SK-N-SH (cell line): ENCODE measurements at regions not wholly inside any gene's neighbourhood (a gene's known extent, or its start where the extent isn't known, plus 50 kb on each side); places are given as distances from the start of the nearest gene placed in this dataset.

Source experiments
- CTCF ChIA-PET: fragments of 300-600, 350-600 bp; formaldehyde crosslinking; extraction: SDS; loops from one replicate; lab custom pipeline; 2021; lab: Yijun Ruan, JAX
- POLR2A ChIA-PET: fragments of 350-600 bp; sonication (Branson Sonifier 250); formaldehyde crosslinking; extraction: SDS; loops from one replicate; lab custom pipeline; 2020; ENCODE audit warnings: antibody characterized with exemption, inconsistent platforms; lab: Yijun Ruan, JAX
- DNase-seq: peaks from one replicate; pipeline ENCODE4 v3.0.0; 2012
- H2AFZ ChIP-seq: fragments of 200-600 bp; sonication (generic); 2 replicates; pipeline ENCODE4 v1.8.1; 2016; ENCODE audit warnings: antibody characterized with exemption, mild to moderate bottlenecking, low read depth
- H3F3A ChIP-seq: fragments of 200-600 bp; sonication (generic); replicated peaks from 2 replicates; pipeline ENCODE3; 2016; ENCODE audit warnings: antibody characterized with exemption, mild to moderate bottlenecking; ENCODE audit not compliant: insufficient read depth
- H3K27ac ChIP-seq, 2 experiments: fragments of 200-500 bp in 1 of 2; fragments of 200-600 bp in 1 of 2; sonication (Bioruptor generic) in 1 of 2; sonication (generic), shearing (Covaris generic) in 1 of 2; 2 replicates each; pipeline versions ENCODE4 v1.5.1 to v1.6.1; 2014 to 2016; ENCODE audit warnings: low read depth in 2 of 2, inconsistent platforms in 1 of 2, low read length in 1 of 2, mild to moderate bottlenecking in 1 of 2, mixed read lengths in 1 of 2
- H3K27me3 ChIP-seq: fragments of 200-600 bp; sonication (generic), shearing (Covaris generic); 2 replicates; pipeline ENCODE4 v1.6.1; 2016; ENCODE audit warnings: mixed run types; ENCODE audit not compliant: insufficient read depth
- H3K36me3 ChIP-seq, 2 experiments: fragments of 200-500 bp in 1 of 2; fragments of 200-600 bp in 1 of 2; sonication (Bioruptor generic) in 1 of 2; sonication (generic) in 1 of 2; replicated peaks in 1 of 2; 2 replicates each; pipeline versions ENCODE3 to v1.5.1; 2014 to 2016; ENCODE audit warnings: low read length in 1 of 2, mild to moderate bottlenecking in 1 of 2; ENCODE audit not compliant: insufficient read depth in 2 of 2, control insufficient read depth in 1 of 2
- H3K4me1 ChIP-seq, 2 experiments: fragments of 200-500 bp in 1 of 2; fragments of 200-600 bp in 1 of 2; sonication (Bioruptor generic) in 1 of 2; sonication (generic), shearing (Covaris generic) in 1 of 2; 2 replicates each; pipeline versions ENCODE4 v1.5.1 to v1.6.1; 2014 to 2016; ENCODE audit warnings: low read depth in 1 of 2, low read length in 1 of 2, mixed run types in 1 of 2; ENCODE audit not compliant: insufficient read depth in 2 of 2, control insufficient read depth in 1 of 2
- H3K4me2 ChIP-seq: fragments of 200-600 bp; sonication (generic), shearing (Covaris generic); 2 replicates; pipeline ENCODE4 v1.6.1; 2017; ENCODE audit warnings: mixed run types
- H3K4me3 ChIP-seq, 2 experiments: fragments of 200-500 bp in 1 of 2; fragments of 200-600 bp in 1 of 2; sonication (Bioruptor generic) in 1 of 2; sonication (generic), shearing (Covaris generic) in 1 of 2; 2 replicates each; pipeline versions ENCODE4 v1.5.1 to v1.8.1; 2014 to 2016; ENCODE audit warnings: low read depth in 2 of 2, inconsistent platforms in 1 of 2, low read length in 1 of 2, mild to moderate bottlenecking in 1 of 2, mixed read lengths in 1 of 2, moderate library complexity in 1 of 2
- H3K79me2 ChIP-seq: fragments of 200-600 bp; sonication (generic); 2 replicates; pipeline ENCODE4 v1.8.1; 2017; ENCODE audit warnings: mild to moderate bottlenecking; ENCODE audit not compliant: insufficient read depth
- H3K9ac ChIP-seq: fragments of 200-600 bp; sonication (generic); 2 replicates; pipeline ENCODE4 v1.6.1; 2017; ENCODE audit warnings: mixed run types
- H3K9me2 ChIP-seq: fragments of 200-600 bp; sonication (generic); 2 replicates; pipeline ENCODE4 v1.6.1; 2017; ENCODE audit warnings: mixed run types
- H3K9me3 ChIP-seq: fragments of 200-600 bp; sonication (generic); 2 replicates; pipeline ENCODE4 v1.6.1; 2017; ENCODE audit warnings: mixed run types, mild to moderate bottlenecking, moderate library complexity
- H4K20me1 ChIP-seq: fragments of 200-600 bp; sonication (generic); 2 replicates; pipeline ENCODE4 v1.6.1; 2017; ENCODE audit warnings: mild to moderate bottlenecking, mixed run types; ENCODE audit not compliant: insufficient read depth
- CHD2 ChIP-seq: fragments of 150-350 bp; IDR thresholded peaks from 2 replicates; pipeline ENCODE4 v1.6.1; 2018; ENCODE audit warnings: low read length; ENCODE audit not compliant: partially characterized antibody
- ELF1 ChIP-seq: IDR thresholded peaks from 2 replicates; pipeline ENCODE4 v1.4.0; 2012
- EZH2phosphoT487 ChIP-seq: fragments of 200-600 bp; sonication (generic); IDR thresholded peaks from 2 replicates; pipeline ENCODE4 v1.6.1; 2017; ENCODE audit warnings: low read depth, mixed run types, mild to moderate bottlenecking, antibody characterized with exemption, moderate library complexity, borderline replicate concordance
- FOSL2 ChIP-seq: IDR thresholded peaks from 2 replicates; pipeline ENCODE4 v1.4.0; 2012; ENCODE audit warnings: low read depth, mild to moderate bottlenecking, moderate library complexity, borderline replicate concordance
- IRF3 ChIP-seq: fragments of 150-350 bp; IDR thresholded peaks from 2 replicates; pipeline ENCODE4 v1.6.1; 2016; ENCODE audit warnings: mild to moderate bottlenecking, low read depth, low read length
- JUND ChIP-seq: IDR thresholded peaks from 2 replicates; pipeline ENCODE4 v1.4.0; 2012
- MEF2A ChIP-seq: IDR thresholded peaks from 2 replicates; pipeline ENCODE4 v1.4.0; 2012; ENCODE audit warnings: low read depth, borderline replicate concordance
- NFIC ChIP-seq: IDR thresholded peaks from 2 replicates; pipeline ENCODE4 v1.4.0; 2012; ENCODE audit warnings: borderline replicate concordance
- POLR2AphosphoS5 ChIP-seq: IDR thresholded peaks from 2 replicates; pipeline ENCODE4 v1.6.1; 2012; ENCODE audit warnings: low read depth, low read length
- RAD21 ChIP-seq: IDR thresholded peaks from 2 replicates; pipeline ENCODE4 v1.6.1; 2012; ENCODE audit warnings: mild to moderate bottlenecking, low read length
- RCOR1 ChIP-seq: fragments of 150-350 bp; IDR thresholded peaks from 2 replicates; pipeline ENCODE4 v1.6.1; 2017; ENCODE audit warnings: antibody characterized with exemption, low read length
- RFX5 ChIP-seq: IDR thresholded peaks from 2 replicates; pipeline ENCODE4 v1.6.1; 2012; ENCODE audit warnings: mild to moderate bottlenecking, improper control_type of control experiment, low read length
- RXRA ChIP-seq: IDR thresholded peaks from 2 replicates; pipeline ENCODE4 v1.4.0; 2012; ENCODE audit warnings: low read depth, mild to moderate bottlenecking, borderline replicate concordance
- TAF1 ChIP-seq: IDR thresholded peaks from 2 replicates; pipeline ENCODE4 v1.6.1; 2012; ENCODE audit warnings: low read depth, mild to moderate bottlenecking, low read length, moderate library complexity, borderline replicate concordance
- WGBS: methylation state at CpG from one replicate; pipeline ENCODE4 v1.1.6; 2017; ENCODE audit warnings: low lambda C conversion rate; 5-methylcytosine and 5-hydroxymethylcytosine counted together

GRCh38 chr4:106594291-106594952 lies 225.8 kb upstream of the GIMD1 start:
- H4K20me1 ChIP-seq, result no peaks in the 10 kb centered on the region
- no peaks in the 10 kb centered on the region for H3K9me3 ChIP-seq
- H3K79me2 ChIP-seq, result no peaks in the 10 kb centered on the region
- no peaks in the 10 kb centered on the region; a peak in 1 of 4 replicates for H3K4me1 ChIP-seq
- ChIA-PET CTCF (interaction anchor here (0.9 kb wide), 1 partner anchor 20 kb away, joined by 3 read pairs; no protein-coding TSS in a partner anchor), POLR2A (no interaction called here)
- H3K9ac ChIP-seq, result no peak overlapping the region
- no peak overlapping the region for H3K27ac ChIP-seq
- H3F3A ChIP-seq, result peaks cover 4% of the 10 kb centered on the region
- DNase-seq, result no peak
- no peak overlapping the region for H3K4me3 ChIP-seq
- H3K4me2 ChIP-seq, result no peak overlapping the region
- H3K36me3 ChIP-seq, result no peaks in the 10 kb centered on the region
- H2AFZ ChIP-seq, result no peak overlapping the region
- H3K9me2 ChIP-seq, result no peaks in the 10 kb centered on the region
- TF ChIP-seq MEF2A (no peak), FOSL2 (no peak), POLR2AphosphoS5 (no peak), EZH2phosphoT487 (no peak), RCOR1 (no peak), RAD21 (no peak), JUND (no peak), ELF1 (no peak), TAF1 (no peak), RXRA (no peak), IRF3 (no peak), RFX5 (no peak), CHD2 (no peak), NFIC (no peak)
- H3K27me3 ChIP-seq, result no peaks in the 10 kb centered on the region

DNA sequence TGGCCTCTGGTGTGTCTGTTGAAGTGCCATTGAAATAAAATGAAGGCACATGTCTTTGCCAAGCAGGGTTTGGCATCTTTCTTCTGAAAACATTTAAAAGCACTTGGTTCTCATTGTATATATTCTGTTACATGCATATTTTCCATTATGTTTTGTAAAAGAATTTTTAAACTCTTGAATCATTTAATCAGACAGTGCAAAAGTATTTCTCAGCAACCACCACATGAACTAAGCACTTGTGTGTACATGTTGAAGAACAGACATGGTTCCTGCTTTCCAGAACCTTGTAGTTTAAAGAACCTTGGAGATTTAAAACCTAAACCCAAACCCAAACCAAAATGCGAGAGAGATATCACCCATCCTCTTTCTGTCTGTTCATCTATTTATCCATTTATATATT lies 220.3 kb upstream of the GIMD1 start:
- Histone ChIP-seq H3K27ac (no peak overlapping the region; a peak in 1 of 4 replicates), H3K9ac (no peak overlapping the region)
- no peak for DNase-seq
- TF ChIP-seq MEF2A (no peak), EZH2phosphoT487 (no peak)
- TF ChIP-seq, all 33 proteins: peak for 0
- no peaks in the 10 kb centered on the region for H4K20me1 ChIP-seq
- peaks cover 4 to 37% of the 10 kb centered on the region in 2 experiments; a peak in 3 of 4 replicates for H3K4me1 ChIP-seq
- H3K4me2 ChIP-seq, result no peak overlapping the region
- H3K9me3 ChIP-seq, result no peaks in the 10 kb centered on the region
- peaks cover 33% of the 10 kb centered on the region for H3F3A ChIP-seq
- ChIA-PET POLR2A (no interaction called here), CTCF (no interaction called here)
- no peaks in the 10 kb centered on the region for H3K79me2 ChIP-seq
- H3K27me3 ChIP-seq, result no peaks in the 10 kb centered on the region
- no peaks in the 10 kb centered on the region for H3K9me2 ChIP-seq
- no peak overlapping the region for H3K4me3 ChIP-seq
- H3K36me3 ChIP-seq, result no peaks in the 10 kb centered on the region
- H2AFZ ChIP-seq, result no peak overlapping the region
- WGBS, result 52% methylated on average over 1 of the region's 1 CpG
